ENCODE measurements at regions not wholly inside any gene's neighbourhood (a gene's known extent, or its start where the extent isn't known, plus 50 kb on each side); places are given as distances from the start of the nearest gene placed in this dataset.
"Not testable (repeated sequence)": the region's sequence is repeated elsewhere in the genome, so short reads cannot be mapped to it uniquely, and the experiment has no call there.

- not testable (repeated sequence) for TF ChIP-seq CTCF, POLR2A (IDR thresholded peaks at IDR 0.05)
Measured at GRCh38 chr6:80783271-80783670, 676.8 kb downstream of the BCKDHB start.

Measured in testis (tissue), 2 donors.